Hematopoietic multipotent progenitor cell treated with erythropoietin and hydrocortisone succinate and interleukin-3 and kit ligand, for 8 days (in vitro differentiated cells): ENCODE measurements at regions not wholly inside any gene's neighbourhood (a gene's known extent, or its start where the extent isn't known, plus 50 kb on each side); places are given as distances from the start of the nearest gene placed in this dataset.
"Not testable (repeated sequence)": the region's sequence is repeated elsewhere in the genome, so short reads cannot be mapped to it uniquely, and the experiment has no call there.

Experiments used
- DNase-seq: peaks from one replicate; pipeline ENCODE4 v3.0.0-alpha.2; 2015

GRCh38 chr4:131883181-131883580, 1265.9 kb upstream of the PCDH10 start:
- not testable (repeated sequence) for DNase-seq

- not testable (repeated sequence) for DNase-seq
These were observed 1223.4 kb upstream of the PCDH10 start for GRCh38 chr4:131925662-131926061.

- DNase-seq: not testable (repeated sequence)
These were observed 1181.4 kb upstream of the PCDH10 start for GRCh38 chr4:131967646-131968045.

GRCh38 chr4:131974730-131975129, 1174.4 kb upstream of the PCDH10 start:
- no peak for DNase-seq

- DNase-seq: not testable (repeated sequence)
These were observed 1173.6 kb upstream of the PCDH10 start for GRCh38 chr4:131975276-131976132.

- not testable (repeated sequence) for DNase-seq
These were observed 1172.7 kb upstream of the PCDH10 start for GRCh38 chr4:131976133-131977002.

- DNase-seq: no peak
These were observed 1171.0 kb upstream of the PCDH10 start for GRCh38 chr4:131978120-131978519.

- DNase-seq: no peak
These were observed 1159.5 kb upstream of the PCDH10 start for GRCh38 chr4:131989576-131989975.

- DNase-seq: no peak
These were observed 1147.6 kb upstream of the PCDH10 start for GRCh38 chr4:132001542-132001941.

- no peak for DNase-seq
These were observed 1145.5 kb upstream of the PCDH10 start for GRCh38 chr4:132003593-132003992.

- no peak for DNase-seq
These were observed 1133.8 kb upstream of the PCDH10 start for GRCh38 chr4:132015321-132015720.

- no peak for DNase-seq
These were observed 1132.3 kb upstream of the PCDH10 start for GRCh38 chr4:132016703-132017350.

GRCh38 chr4:132026166-132026565, 1122.9 kb upstream of the PCDH10 start:
- DNase-seq: no peak

- DNase-seq: no peak
These were observed 1122.3 kb upstream of the PCDH10 start for GRCh38 chr4:132026816-132027215.

GRCh38 chr4:132056496-132056895, 1092.6 kb upstream of the PCDH10 start:
- no peak for DNase-seq

- DNase-seq: no peak
These were observed 1089.9 kb upstream of the PCDH10 start for GRCh38 chr4:132059227-132059626.

GRCh38 chr4:132062611-132063239, 1086.4 kb upstream of the PCDH10 start:
- DNase-seq: no peak

- DNase-seq: no peak
These were observed 1085.3 kb upstream of the PCDH10 start for GRCh38 chr4:132063829-132064228.

- DNase-seq: no peak
These were observed 1083.1 kb upstream of the PCDH10 start for GRCh38 chr4:132065940-132066495.

GRCh38 chr4:132071815-132072214, 1077.3 kb upstream of the PCDH10 start:
- no peak for DNase-seq

- DNase-seq: no peak
These were observed 1072.3 kb upstream of the PCDH10 start for GRCh38 chr4:132076829-132077228.

- DNase-seq: no peak
These were observed 1064.0 kb upstream of the PCDH10 start for GRCh38 chr4:132085105-132085504.
